K562 (cell line): ENCODE measurements at regions not wholly inside any gene's neighbourhood (a gene's known extent, or its start where the extent isn't known, plus 50 kb on each side); places are given as distances from the start of the nearest gene placed in this dataset.
"Not testable (repeated sequence)": the region's sequence is repeated elsewhere in the genome, so short reads cannot be mapped to it uniquely, and the experiment has no call there.

ENCODE experiments used
- ATAC-seq: fragments of 200-7000 bp; cut with Tn5 transposase; 3 replicates; pipeline ENCODE4 v1.9.1; 2020; ENCODE audit warnings: moderate library complexity
- BruUV-seq: library from RNA; stranded (reverse); fragments of 400-500 nt; replicated peaks from 2 replicates; lab custom pipeline; 2021; lab: Mats Ljungman, UMichigan
- CTCF ChIA-PET: fragments of 300-600 bp; formaldehyde crosslinking; extraction: SDS; loops from one replicate; lab custom pipeline; 2021; ENCODE audit warnings: low intra/inter-chr PET ratio; lab: Yijun Ruan, JAX
- POLR2A ChIA-PET: fragments of 300-600, 350-650 bp; sonication (Branson Sonifier 250); formaldehyde crosslinking; extraction: SDS; loops from one replicate; lab custom pipeline; 2021; ENCODE audit warnings: antibody characterized with exemption, inconsistent platforms; lab: Yijun Ruan, JAX
- DNase-seq, 4 experiments: peaks; one replicate each; pipeline versions ENCODE4 v3.0.0 to v3.0.0-alpha.2; 2011 to 2018; ENCODE audit warnings: low spot score in 3 of 4, mixed read lengths in 3 of 4; ENCODE audit errors: extremely low read depth in 1 of 4
- FAIRE-seq: peaks from 2 replicates; lab custom pipeline; 2011; peaks lifted over from hg19 to GRCh38; lab: Jason Lieb, UNC
- H2AFZ ChIP-seq: 2 replicates; pipeline ENCODE4 v1.6.0; 2011; ENCODE audit warnings: low read depth, low read length, control low read depth, inconsistent platforms
- H3K27ac ChIP-seq: fragments of 200-600 bp; 3 replicates; pipeline ENCODE4 v1.8.0; 2011; ENCODE audit warnings: low read depth, mild to moderate bottlenecking, control low read depth, inconsistent platforms, low read length, moderate library complexity, mixed read lengths; ENCODE audit errors: extremely low read depth
- H3K27me3 ChIP-seq, 2 experiments: fragments of 300-600 bp in 1 of 2; 2 replicates in 1 of 2; 3 replicates in 1 of 2; pipeline versions ENCODE4 v1.6.0 to v1.8.0; 2011; ENCODE audit warnings: inconsistent platforms in 2 of 2, low read length in 2 of 2, mild to moderate bottlenecking in 1 of 2, mixed read lengths in 1 of 2, moderate library complexity in 1 of 2; ENCODE audit not compliant: control insufficient read depth in 2 of 2, insufficient read depth in 2 of 2
- H3K36me3 ChIP-seq: fragments of 300-600 bp; 3 replicates; pipeline ENCODE4 v1.8.0; 2011; ENCODE audit warnings: mild to moderate bottlenecking, low read length, inconsistent platforms; ENCODE audit not compliant: control insufficient read depth, insufficient read depth
- H3K4me1 ChIP-seq, 2 experiments: fragments of 200-600 bp in 1 of 2; replicated peaks in 1 of 2; 2 replicates in 1 of 2; 3 replicates in 1 of 2; pipeline versions ENCODE4 v1.5.1 to v1.8.0; 2011; ENCODE audit warnings: inconsistent platforms in 2 of 2, low read length in 2 of 2, mild to moderate bottlenecking in 1 of 2, mixed read lengths in 1 of 2, moderate library complexity in 1 of 2; ENCODE audit not compliant: control insufficient read depth in 2 of 2, insufficient read depth in 2 of 2
- H3K4me2 ChIP-seq: 2 replicates; pipeline ENCODE4 v1.6.1; 2011; ENCODE audit warnings: low read length, control low read depth, inconsistent platforms, mixed read lengths; ENCODE audit not compliant: insufficient read depth
- H3K4me3 ChIP-seq: fragments of 200-600 bp; sonication (generic), shearing (Covaris generic); 2 replicates; pipeline ENCODE4 v1.5.1; 2016; ENCODE audit warnings: control low read depth, inconsistent platforms
- H3K79me2 ChIP-seq: fragments of 200-600 bp; 3 replicates; pipeline ENCODE4 v1.8.0; 2011; ENCODE audit warnings: low read length, inconsistent platforms; ENCODE audit not compliant: control insufficient read depth, insufficient read depth
- H3K9ac ChIP-seq, 2 experiments: 2 replicates each; pipeline versions ENCODE4 v1.6.0 to v1.6.1; 2011; ENCODE audit warnings: low read depth in 2 of 2, low read length in 2 of 2, control low read depth in 1 of 2, inconsistent platforms in 1 of 2, mild to moderate bottlenecking in 1 of 2, mixed read lengths in 1 of 2; ENCODE audit not compliant: insufficient read depth in 1 of 2
- H3K9me1 ChIP-seq: one replicate; pipeline ENCODE4 v1.6.0; 2011; ENCODE audit warnings: inconsistent platforms, mild to moderate bottlenecking, low read length, moderate library complexity; ENCODE audit not compliant: control insufficient read depth, insufficient read depth
- H3K9me3 ChIP-seq: replicated peaks from 2 replicates; pipeline ENCODE4 v1.5.1; 2011; ENCODE audit warnings: low read depth, low read length, inconsistent platforms; ENCODE audit not compliant: control insufficient read depth, insufficient read depth
- H4K20me1 ChIP-seq: replicated peaks from 2 replicates; pipeline ENCODE4 v1.6.1; 2011; ENCODE audit warnings: low read length, inconsistent platforms, mixed read lengths; ENCODE audit not compliant: control insufficient read depth, insufficient read depth
- BRCA1 ChIP-seq, 2 experiments: fragments of 450-650 bp in 1 of 2; sonication (generic) in 1 of 2; formaldehyde crosslinking in 1 of 2; IDR thresholded peaks; 2 replicates each; pipeline versions ENCODE4 v1.5.0 to v1.6.1; 2017 to 2020; ENCODE audit warnings: mild to moderate bottlenecking in 1 of 2, missing genetic modification reagents in 1 of 2
- CBX2 ChIP-seq: fragments of 200-600 bp; sonication (generic); IDR thresholded peaks from one replicate; pipeline ENCODE4 v1.6.1; 2012; ENCODE audit warnings: mild to moderate bottlenecking, low read length, inconsistent platforms; ENCODE audit not compliant: insufficient read depth, poor library complexity, severe bottlenecking
- NR2F6 ChIP-seq: fragments of 450-650 bp; formaldehyde crosslinking; IDR thresholded peaks from 2 replicates; pipeline ENCODE4 v1.4.0; 2020; ENCODE audit warnings: mild to moderate bottlenecking
- RNF2 ChIP-seq: sonication (generic); IDR thresholded peaks from 2 replicates; pipeline ENCODE4 v1.6.1; 2016
- WHSC1 ChIP-seq: IDR thresholded peaks from one replicate; pipeline ENCODE4 v1.6.1; 2012; ENCODE audit warnings: low read length, control low read depth, inconsistent platforms
- WGBS: fragments of 100-300 bp; shearing (Covaris generic); methylation state at CpG from one replicate; pipeline ENCODE4 v1.1.6; 2016; ENCODE audit warnings: low coverage, mixed read lengths; ENCODE audit not compliant: insufficient coverage; ENCODE audit errors: missing lambda C conversion rate; 5-methylcytosine and 5-hydroxymethylcytosine counted together
- in situ Hi-C: fragments of 300-500 bp; cut with MboI; formaldehyde crosslinking; loops from 4 replicates; pipeline ENCODE4 v1.15.0; 2018; ENCODE audit warnings: inconsistent platforms, mixed read lengths
- intact Hi-C: fragments of 100-400 bp; cut with micrococcal nuclease; formaldehyde crosslinking; loops from 2 replicates; pipeline ENCODE4 v1.14.2; 2022

DNA sequence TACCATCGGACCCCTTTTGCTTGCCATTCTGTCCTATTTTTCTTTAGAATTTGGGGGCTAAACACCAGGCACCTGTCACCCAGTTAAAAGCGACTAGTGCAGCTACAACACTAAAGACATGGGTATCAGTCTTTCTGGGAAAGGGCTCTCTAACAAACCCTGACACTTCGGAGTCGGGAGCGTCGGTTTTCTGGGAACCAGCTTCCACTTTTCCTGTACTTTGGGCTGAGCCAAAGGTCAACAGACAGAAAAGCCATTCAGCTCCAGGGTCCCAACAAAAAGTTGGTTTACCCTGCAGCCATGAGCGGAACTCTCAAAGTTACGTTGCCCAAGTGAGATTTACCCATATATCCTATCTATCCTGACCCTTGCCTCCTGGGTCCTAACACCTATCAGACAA is 337.0 kb upstream of the SLITRK5 start:
- FAIRE-seq: no peak
- no TSS peak for BruUV-seq

DNA sequence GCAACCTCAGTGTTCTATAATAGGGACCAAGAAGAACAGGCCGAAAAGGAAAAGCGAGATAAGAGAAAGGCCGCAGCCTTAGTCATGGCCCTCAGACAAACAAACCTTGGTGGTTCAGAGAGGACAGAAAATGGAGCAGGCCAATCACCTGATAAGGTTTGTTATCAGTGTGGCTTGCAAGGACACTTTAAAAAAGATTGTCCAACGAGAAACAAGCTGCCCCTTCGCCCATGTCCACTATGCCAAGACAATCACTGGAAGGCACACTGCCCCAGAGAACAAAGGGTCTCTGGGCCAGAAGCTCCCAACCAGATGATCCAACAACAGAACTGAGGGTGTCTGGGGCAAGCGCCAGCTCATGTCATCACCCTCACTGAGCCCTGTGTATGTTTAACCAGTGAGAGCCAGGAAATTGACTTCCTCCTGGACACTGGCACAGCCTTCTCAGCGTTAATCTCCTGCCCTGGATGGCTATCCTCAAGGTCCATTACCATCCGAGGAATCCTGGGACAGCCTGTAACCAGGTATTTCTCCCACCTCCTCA is 334.8 kb upstream of the SLITRK5 start:
- intact Hi-C loops, H3K4me3 ChIP-seq, H3K36me3 ChIP-seq, ATAC-seq, H3K4me2 ChIP-seq, H3K4me1 ChIP-seq, H3K79me2 ChIP-seq, CTCF ChIA-PET, DNase-seq, H4K20me1 ChIP-seq, H3K9me3 ChIP-seq, in situ Hi-C loops, BruUV-seq, H3K27me3 ChIP-seq, H2AFZ ChIP-seq, H3K27ac ChIP-seq, POLR2A ChIA-PET, FAIRE-seq, H3K9ac ChIP-seq, H3K9me1 ChIP-seq: not testable (repeated sequence)
- WGBS: 0% methylated on average over 6 of the region's 8 CpGs

More for the DNA sequence above, 337.0 kb upstream of the SLITRK5 start:
- CTCF ChIA-PET: no interaction called here
- no peak for DNase-seq
- TF ChIP-seq NR2F6 (CRISPR knock-in tag) (no peak), WHSC1 (no peak), CBX2 (no peak), RNF2 (no peak), BRCA1 (IDR thresholded peaks at IDR 0.05) (no peak), BRCA1 (CRISPR knock-in tag; IDR thresholded peaks at IDR 0.05) (no peak)
- TF ChIP-seq, all 486 proteins: peak for 0
- H3K9me1 ChIP-seq: no peaks in the 10 kb centered on the region
- H2AFZ ChIP-seq: no peak overlapping the region
- no peaks in the 10 kb centered on the region for H3K9me3 ChIP-seq
- POLR2A ChIA-PET: no interaction called here
- H3K4me1 ChIP-seq: no peaks in the 10 kb centered on the region
- no peak overlapping the region for H3K9ac ChIP-seq
- H3K79me2 ChIP-seq: no peaks in the 10 kb centered on the region
- H3K27ac ChIP-seq: no peak overlapping the region
- WGBS: 2% methylated on average over 6 of the region's 8 CpGs
- no peaks in the 10 kb centered on the region for H3K27me3 ChIP-seq
- no peaks in the 10 kb centered on the region for H3K36me3 ChIP-seq
- no peak overlapping the region for H3K4me3 ChIP-seq
- ATAC-seq: no peak
- in situ Hi-C loops: no loop called here
- intact Hi-C loops: no loop called here
- no peaks in the 10 kb centered on the region for H4K20me1 ChIP-seq
- H3K4me2 ChIP-seq: no peak overlapping the region
